Endothelial cell of umbilical vein (primary cell): ENCODE measurements at regions not wholly inside any gene's neighbourhood (a gene's known extent, or its start where the extent isn't known, plus 50 kb on each side); places are given as distances from the start of the nearest gene placed in this dataset.

Source experiments
- BruUV-seq: library from RNA; stranded (reverse); fragments of 400-500 nt; replicated peaks from 2 replicates; lab custom pipeline; 2021; lab: Mats Ljungman, UMichigan
- CTCF ChIA-PET: fragments of 300-600, 350-600 bp; sonication (Branson Sonifier 250); formaldehyde crosslinking; loops from one replicate; lab custom pipeline; 2021; ENCODE audit warnings: antibody characterized with exemption, inconsistent platforms; lab: Charles Lee
- POLR2A ChIA-PET: fragments of 300-600, 350-600 bp; sonication (Branson Sonifier 250); formaldehyde crosslinking; loops from one replicate; lab custom pipeline; 2021; ENCODE audit warnings: antibody characterized with exemption, inconsistent platforms; lab: Charles Lee
- DNase-seq: peaks from one replicate; pipeline ENCODE4 v3.0.0-alpha.2; 2011; ENCODE audit warnings: low read depth, low spot score
- FAIRE-seq: peaks from 2 replicates; lab custom pipeline; 2011; peaks lifted over from hg19 to GRCh38; lab: Jason Lieb, UNC
- H2AFZ ChIP-seq: 2 replicates; pipeline ENCODE4 v1.6.0; 2012; ENCODE audit warnings: low read depth, low read length, control low read depth, inconsistent platforms
- H3K27ac ChIP-seq: 2 replicates; pipeline ENCODE4 v1.5.1; 2011; ENCODE audit warnings: low read depth, mild to moderate bottlenecking, control low read depth, low read length, moderate library complexity; ENCODE audit not compliant: insufficient read depth
- H3K27me3 ChIP-seq, 2 experiments: 2 replicates each; pipeline versions ENCODE4 v1.6.0 to v1.6.1; 2011; ENCODE audit warnings: low read length in 2 of 2, mixed read lengths in 1 of 2; ENCODE audit not compliant: control insufficient read depth in 2 of 2, insufficient read depth in 2 of 2
- H3K36me3 ChIP-seq, 2 experiments: 2 replicates in 1 of 2; 3 replicates in 1 of 2; pipeline ENCODE4 v1.5.1; 2011; ENCODE audit warnings: low read length in 2 of 2, mild to moderate bottlenecking in 1 of 2, moderate library complexity in 1 of 2; ENCODE audit not compliant: control insufficient read depth in 2 of 2, insufficient read depth in 2 of 2; ENCODE audit errors: extremely low read depth in 1 of 2
- H3K4me1 ChIP-seq: 3 replicates; pipeline ENCODE4 v1.5.1; 2011; ENCODE audit warnings: mild to moderate bottlenecking, low read length; ENCODE audit not compliant: control insufficient read depth, insufficient read depth; ENCODE audit errors: extremely low read depth
- H3K4me2 ChIP-seq: 2 replicates; pipeline ENCODE4 v1.6.1; 2011; ENCODE audit warnings: low read length, control low read depth, mixed read lengths; ENCODE audit not compliant: insufficient read depth
- H3K4me3 ChIP-seq, 3 experiments: fragments of 200-600 bp in 1 of 3; sonication (generic), shearing (Covaris generic) in 1 of 3; replicated peaks in 1 of 3; 2 replicates each; pipeline ENCODE4 v1.5.1; 2011 to 2016; ENCODE audit warnings: control low read depth in 3 of 3, low read length in 3 of 3, mild to moderate bottlenecking in 2 of 3, inconsistent platforms in 1 of 3, low read depth in 1 of 3, moderate library complexity in 1 of 3; ENCODE audit not compliant: insufficient read depth in 1 of 3
- H3K79me2 ChIP-seq: 2 replicates; pipeline ENCODE4 v1.6.0; 2012; ENCODE audit warnings: low read length, inconsistent platforms; ENCODE audit not compliant: control insufficient read depth, insufficient read depth
- H3K9ac ChIP-seq: replicated peaks from 2 replicates; pipeline ENCODE3; 2011; ENCODE audit warnings: low read length, control low read depth; ENCODE audit not compliant: insufficient read depth; ENCODE audit errors: extremely low read depth
- H3K9me1 ChIP-seq: replicated peaks from 3 replicates; pipeline ENCODE4 v1.6.0; 2011; ENCODE audit warnings: mild to moderate bottlenecking, low read length; ENCODE audit not compliant: control insufficient read depth, insufficient read depth; ENCODE audit errors: extremely low read depth
- H3K9me3 ChIP-seq: replicated peaks from 2 replicates; pipeline ENCODE4 v1.5.1; 2012; ENCODE audit warnings: low read length, inconsistent platforms; ENCODE audit not compliant: control insufficient read depth, insufficient read depth
- H4K20me1 ChIP-seq: replicated peaks from 2 replicates; pipeline ENCODE3; 2011; ENCODE audit warnings: mild to moderate bottlenecking, low read length; ENCODE audit not compliant: control insufficient read depth, insufficient read depth; ENCODE audit errors: extremely low read depth
- EZH2 ChIP-seq: IDR thresholded peaks from 2 replicates; pipeline ENCODE4 v1.6.1; 2012; ENCODE audit warnings: borderline replicate concordance, low read depth, mild to moderate bottlenecking, moderate library complexity, low read length, inconsistent platforms; ENCODE audit not compliant: severe bottlenecking
- GATA2 ChIP-seq: IDR thresholded peaks from 2 replicates; pipeline ENCODE4 v1.7.0; 2011; ENCODE audit warnings: low read depth, mild to moderate bottlenecking, moderate library complexity, mixed read lengths, low read length; ENCODE audit not compliant: insufficient read length, insufficient read depth
- MYC ChIP-seq: IDR thresholded peaks from one replicate; pipeline ENCODE4 v1.6.1; 2011; ENCODE audit warnings: mild to moderate bottlenecking, low read depth, low read length
- POLR2A ChIP-seq: IDR thresholded peaks from 2 replicates; pipeline ENCODE4 v1.6.1; 2012; ENCODE audit warnings: low read depth, mild to moderate bottlenecking, control low read depth, low read length
- dilution Hi-C: fragments of 300-500 bp; cut with MboI; formaldehyde crosslinking; loops from one replicate; pipeline ENCODE4 v1.15.0; 2019; ENCODE audit warnings: low sequenced_read_pairs; ENCODE audit not compliant: extremely low pct_ligation_motif_present
- intact Hi-C: fragments of 100-400 bp; cut with micrococcal nuclease; formaldehyde crosslinking; loops from one replicate; pipeline ENCODE4 v1.10.0; 2022
- TF ChIP-seq, protein P1 (sequence below): IDR thresholded peaks from 2 replicates; pipeline ENCODE4 v1.6.1; 2011; ENCODE audit not compliant: insufficient read depth, insufficient read length

DNA sequence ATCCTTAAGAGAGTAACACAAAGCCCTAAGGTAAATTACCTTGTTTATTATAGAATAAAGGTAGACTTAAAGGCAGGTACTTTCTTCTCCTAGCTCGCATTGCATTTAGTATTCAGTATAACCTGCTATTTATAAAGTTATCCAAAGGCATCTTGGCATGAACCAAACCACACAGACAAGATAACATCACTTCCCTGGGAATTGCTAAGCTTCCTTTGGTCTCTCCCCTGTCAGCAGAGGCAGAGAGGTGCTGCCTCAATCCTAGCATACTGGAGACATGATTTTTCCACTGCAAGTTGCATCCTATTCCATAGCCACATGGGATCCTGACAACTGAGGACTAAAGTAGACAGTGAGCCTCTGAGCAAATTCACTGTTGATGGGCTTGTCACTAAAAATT, 101.7 kb upstream of the IL6 start:
- Histone ChIP-seq H3K4me2 (no peak overlapping the region), H3K4me3 (no peak overlapping the region), H3K27me3 (no peaks in the 10 kb centered on the region), H2AFZ (no peak overlapping the region), H3K9me3 (no peaks in the 10 kb centered on the region), H3K4me1 (peaks cover 8% of the 10 kb centered on the region), H3K9me1 (no peaks in the 10 kb centered on the region), H3K79me2 (no peaks in the 10 kb centered on the region), H4K20me1 (no peaks in the 10 kb centered on the region), H3K27ac (no peak overlapping the region), H3K36me3 (no peaks in the 10 kb centered on the region), H3K9ac (no peak overlapping the region)
- no TSS peak for BruUV-seq
- dilution Hi-C loops = no loop called here
- ChIA-PET CTCF (interaction anchor here (0.6 to 1.4 kb wide), 3 partner anchors 15 to 203 kb away, joined by 3 read pairs; no protein-coding TSS in a partner anchor), POLR2A (no interaction called here)
- intact Hi-C loops = no loop called here
- DNase-seq (no peak), FAIRE-seq (no peak)
- no peak for TF ChIP-seq EZH2
- TF ChIP-seq MYC = no peak
- TF ChIP-seq, protein P1, sequence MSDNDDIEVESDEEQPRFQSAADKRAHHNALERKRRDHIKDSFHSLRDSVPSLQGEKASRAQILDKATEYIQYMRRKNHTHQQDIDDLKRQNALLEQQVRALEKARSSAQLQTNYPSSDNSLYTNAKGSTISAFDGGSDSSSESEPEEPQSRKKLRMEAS = no peak
- no peak for TF ChIP-seq POLR2A
- no peak for TF ChIP-seq GATA2

DNA sequence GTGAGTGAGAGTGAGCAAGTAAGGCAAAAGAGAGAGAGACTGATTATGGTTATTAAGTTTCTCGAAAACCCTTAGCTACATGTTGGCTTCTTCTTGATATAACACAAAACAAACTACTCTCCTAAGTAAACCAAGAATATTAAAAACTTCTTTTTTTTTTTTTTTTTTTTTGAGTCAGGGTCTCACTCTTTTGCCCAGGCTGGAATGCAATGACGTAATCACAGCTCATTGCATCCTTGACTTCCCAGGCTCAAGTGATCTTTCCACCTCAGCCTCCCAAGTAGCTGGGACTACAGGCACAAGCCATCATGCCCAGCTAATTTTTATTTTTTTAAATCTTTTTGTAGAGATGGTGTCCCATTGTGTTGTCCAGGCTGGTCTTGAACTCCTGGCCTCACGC, 102.2 kb upstream of the IL6 start:
- H4K20me1 ChIP-seq = no peaks in the 10 kb centered on the region
- dilution Hi-C loops = no loop called here

More for the DNA sequence above, 102.2 kb upstream of the IL6 start:
- DNase-seq (no peak), FAIRE-seq (no peak)
- H3K27me3 ChIP-seq = no peaks in the 10 kb centered on the region
- H3K9ac ChIP-seq = no peak overlapping the region
- no peaks in the 10 kb centered on the region for H3K9me3 ChIP-seq
- POLR2A ChIA-PET = interaction anchor here (0.6 kb wide), 1 partner anchor 48 kb away, joined by 3 read pairs; no protein-coding TSS in a partner anchor
- H3K27ac ChIP-seq = no peak overlapping the region
- peaks cover 8% of the 10 kb centered on the region for H3K4me1 ChIP-seq
- TF ChIP-seq, protein P1 = no peak
- no peak for TF ChIP-seq POLR2A
- BruUV-seq = no TSS peak
- CTCF ChIA-PET = interaction anchor here (0.6 to 1.4 kb wide), 3 partner anchors 14 to 203 kb away, joined by 3 read pairs; no protein-coding TSS in a partner anchor
- no peaks in the 10 kb centered on the region for H3K36me3 ChIP-seq
- intact Hi-C loops = no loop called here
- H3K4me3 ChIP-seq = no peak overlapping the region
- no peaks in the 10 kb centered on the region for H3K9me1 ChIP-seq
- no peak overlapping the region for H2AFZ ChIP-seq
- no peaks in the 10 kb centered on the region for H3K79me2 ChIP-seq
- H3K4me2 ChIP-seq = no peak overlapping the region
